ENCODE measurements at regions not wholly inside any gene's neighbourhood (a gene's known extent, or its start where the extent isn't known, plus 50 kb on each side); places are given as distances from the start of the nearest gene placed in this dataset.

- no peak overlapping the region for H3K4me3 ChIP-seq (ENCODE audit: low read depth, low read length)
- DNase-seq (ENCODE audit: low read depth, low spot score) = no peak
- ChIA-PET POLR2A (no interaction called here), CTCF (interaction anchor here (0.9 kb wide), 1 partner anchor 21 kb away, joined by 4 read pairs; no protein-coding TSS in a partner anchor)
- TF ChIP-seq CTCF (IDR thresholded peaks at IDR 0.05; ENCODE audit: insufficient read depth, low read length, missing control alignments) = no peak
These were observed 254.4 kb upstream of the NCKAP5 start for GRCh38 chr2:133822517-133823225.

GRCh38 chr2:133823226-133823550 is 254.9 kb upstream of the NCKAP5 start:
- no peak for DNase-seq (ENCODE audit: low read depth, low spot score)
- POLR2A ChIA-PET = no interaction called here
- H3K4me3 ChIP-seq (ENCODE audit: low read depth, low read length) = no peak overlapping the region
- TF ChIP-seq CTCF (IDR thresholded peaks at IDR 0.05; ENCODE audit: insufficient read depth, low read length, missing control alignments) = no peak
- CTCF ChIA-PET = no interaction called here

GRCh38 chr2:133824869-133825268 is 256.6 kb upstream of the NCKAP5 start:
- no peak for DNase-seq (ENCODE audit: low read depth, low spot score)
- TF ChIP-seq CTCF (IDR thresholded peaks at IDR 0.05; ENCODE audit: insufficient read depth, low read length, missing control alignments) = no peak
- no peak overlapping the region for H3K4me3 ChIP-seq (ENCODE audit: low read depth, low read length)
- CTCF ChIA-PET = interaction anchor here (0.9 to 1.6 kb wide), 2 partner anchors 19 to 45 kb away, joined by 3 to 5 read pairs; no protein-coding TSS in a partner anchor
- POLR2A ChIA-PET = no interaction called here

- no peak for DNase-seq (ENCODE audit: low read depth, low spot score)
- ChIA-PET POLR2A (no interaction called here), CTCF (interaction anchor here (0.9 to 1.6 kb wide), 2 partner anchors 19 to 46 kb away, joined by 3 to 5 read pairs; no protein-coding TSS in a partner anchor)
- TF ChIP-seq CTCF (IDR thresholded peaks at IDR 0.05; ENCODE audit: insufficient read depth, low read length, missing control alignments) = no peak
- no peak overlapping the region for H3K4me3 ChIP-seq (ENCODE audit: low read depth, low read length)
These were observed 257.5 kb upstream of the NCKAP5 start for GRCh38 chr2:133825778-133826177.

- POLR2A ChIA-PET = no interaction called here
- DNase-seq (ENCODE audit: low read depth, low spot score) = no peak
- CTCF ChIA-PET = interaction anchor here (1.0 kb wide), 1 partner anchor 15 kb away, joined by 5 read pairs; no protein-coding TSS in a partner anchor
- no peak for TF ChIP-seq CTCF (IDR thresholded peaks at IDR 0.05; ENCODE audit: insufficient read depth, low read length, missing control alignments)
- no peak overlapping the region for H3K4me3 ChIP-seq (ENCODE audit: low read depth, low read length)
These were observed 260.6 kb upstream of the NCKAP5 start for GRCh38 chr2:133828913-133829312.

- POLR2A ChIA-PET = no interaction called here
- no peak for DNase-seq (ENCODE audit: low read depth, low spot score)
- no peak for TF ChIP-seq CTCF (IDR thresholded peaks at IDR 0.05; ENCODE audit: insufficient read depth, low read length, missing control alignments)
- H3K4me3 ChIP-seq (ENCODE audit: low read depth, low read length) = no peak overlapping the region
- CTCF ChIA-PET = interaction anchor here (0.5 kb wide), 1 partner anchor 1246 kb away, joined by 3 read pairs; no protein-coding TSS in a partner anchor
These were observed 261.3 kb upstream of the NCKAP5 start for GRCh38 chr2:133829450-133830020.

Measured in AG04449 (cell line).